MM.1S (cell line): ENCODE measurements at regions not wholly inside any gene's neighbourhood (a gene's known extent, or its start where the extent isn't known, plus 50 kb on each side); places are given as distances from the start of the nearest gene placed in this dataset.

Experiments
- EZH2 ChIP-seq: fragments of 300-600 bp; sonication (generic); optimal IDR thresholded peaks from 2 replicates; pipeline ENCODE3; 2017; ENCODE audit warnings: low read depth, mild to moderate bottlenecking, antibody characterized with exemption, low read length, mixed read lengths
- TF ChIP-seq, protein P1 (sequence below): fragments of 300-600 bp; sonication (generic); IDR thresholded peaks from 2 replicates; pipeline ENCODE4 v1.5.1; 2016; ENCODE audit warnings: antibody characterized with exemption, low read length, mixed read lengths

- TF ChIP-seq EZH2 = no peak
- TF ChIP-seq, protein P1, sequence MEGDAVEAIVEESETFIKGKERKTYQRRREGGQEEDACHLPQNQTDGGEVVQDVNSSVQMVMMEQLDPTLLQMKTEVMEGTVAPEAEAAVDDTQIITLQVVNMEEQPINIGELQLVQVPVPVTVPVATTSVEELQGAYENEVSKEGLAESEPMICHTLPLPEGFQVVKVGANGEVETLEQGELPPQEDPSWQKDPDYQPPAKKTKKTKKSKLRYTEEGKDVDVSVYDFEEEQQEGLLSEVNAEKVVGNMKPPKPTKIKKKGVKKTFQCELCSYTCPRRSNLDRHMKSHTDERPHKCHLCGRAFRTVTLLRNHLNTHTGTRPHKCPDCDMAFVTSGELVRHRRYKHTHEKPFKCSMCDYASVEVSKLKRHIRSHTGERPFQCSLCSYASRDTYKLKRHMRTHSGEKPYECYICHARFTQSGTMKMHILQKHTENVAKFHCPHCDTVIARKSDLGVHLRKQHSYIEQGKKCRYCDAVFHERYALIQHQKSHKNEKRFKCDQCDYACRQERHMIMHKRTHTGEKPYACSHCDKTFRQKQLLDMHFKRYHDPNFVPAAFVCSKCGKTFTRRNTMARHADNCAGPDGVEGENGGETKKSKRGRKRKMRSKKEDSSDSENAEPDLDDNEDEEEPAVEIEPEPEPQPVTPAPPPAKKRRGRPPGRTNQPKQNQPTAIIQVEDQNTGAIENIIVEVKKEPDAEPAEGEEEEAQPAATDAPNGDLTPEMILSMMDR = no peak
These were observed 70.5 kb downstream of the NPAP1 start for GRCh38 chr15:24746094-24746493.
